ENCODE measurements at regions not wholly inside any gene's neighbourhood (a gene's known extent, or its start where the extent isn't known, plus 50 kb on each side); places are given as distances from the start of the nearest gene placed in this dataset.
"Not testable (repeated sequence)": the region's sequence is repeated elsewhere in the genome, so short reads cannot be mapped to it uniquely, and the experiment has no call there.

- Histone ChIP-seq H3K4me3 (ENCODE audit: low read length in 2 of 2) (no peak overlapping the region), H3K9me3 (ENCODE audit: control insufficient read depth in 2 of 2, insufficient read depth in 1 of 2, low read length in 1 of 2) (no peaks in the 10 kb centered on the region), H3K36me3 (ENCODE audit: control insufficient read depth in 2 of 2, insufficient read depth in 2 of 2, low read length in 1 of 2) (no peaks in the 10 kb centered on the region), H3K4me1 (ENCODE audit: control insufficient read depth in 2 of 2, insufficient read depth in 2 of 2, low read length in 2 of 2) (no peaks in the 10 kb centered on the region), H3K27me3 (ENCODE audit: control insufficient read depth in 2 of 2, insufficient read depth in 1 of 2, low read length in 1 of 2) (no peaks in the 10 kb centered on the region), H3K27ac (ENCODE audit: low read depth in 1 of 2, low read length in 1 of 2) (no peak overlapping the region)
- DNase-seq (ENCODE audit: low read depth in 6 of 9, low spot score in 9 of 9) = no peak
- 37% methylated on average over 3 of the region's 3 CpGs for WGBS
These were observed 898.4 kb downstream of the KCNT2 start for GRCh38 chr1:195709821-195710220.

GRCh38 chr1:195704028-195704427 is 904.2 kb downstream of the KCNT2 start:
- no peaks in the 10 kb centered on the region for H3K9me3 ChIP-seq (ENCODE audit: control insufficient read depth in 2 of 2, insufficient read depth in 1 of 2, low read length in 1 of 2)
- H3K4me3 ChIP-seq (ENCODE audit: low read length in 2 of 2) = no peak overlapping the region
- no peak overlapping the region for H3K27ac ChIP-seq (ENCODE audit: low read depth in 1 of 2, low read length in 1 of 2)
- WGBS = 96% methylated on average over 2 of the region's 2 CpGs
- no peaks in the 10 kb centered on the region for H3K27me3 ChIP-seq (ENCODE audit: control insufficient read depth in 2 of 2, insufficient read depth in 1 of 2, low read length in 1 of 2)
- no peaks in the 10 kb centered on the region for H3K36me3 ChIP-seq (ENCODE audit: control insufficient read depth in 2 of 2, insufficient read depth in 2 of 2, low read length in 1 of 2)
- DNase-seq (ENCODE audit: low read depth in 6 of 9, low spot score in 9 of 9) = no peak
- H3K4me1 ChIP-seq (ENCODE audit: control insufficient read depth in 2 of 2, insufficient read depth in 2 of 2, low read length in 2 of 2) = no peaks in the 10 kb centered on the region

- WGBS = 91% methylated on average over 5 of the region's 5 CpGs
- Histone ChIP-seq H3K4me1 (ENCODE audit: control insufficient read depth in 2 of 2, insufficient read depth in 2 of 2, low read length in 2 of 2) (no peaks in the 10 kb centered on the region), H3K9me3 (ENCODE audit: control insufficient read depth in 2 of 2, insufficient read depth in 1 of 2, low read length in 1 of 2) (no peaks in the 10 kb centered on the region), H3K27ac (ENCODE audit: low read depth in 1 of 2, low read length in 1 of 2) (no peak overlapping the region), H3K27me3 (ENCODE audit: control insufficient read depth in 2 of 2, insufficient read depth in 1 of 2, low read length in 1 of 2) (no peaks in the 10 kb centered on the region), H3K4me3 (ENCODE audit: low read length in 2 of 2) (no peak overlapping the region), H3K36me3 (ENCODE audit: control insufficient read depth in 2 of 2, insufficient read depth in 2 of 2, low read length in 1 of 2) (no peaks in the 10 kb centered on the region)
- DNase-seq (ENCODE audit: low read depth in 6 of 9, low spot score in 9 of 9) = no peak
These were observed 907.1 kb downstream of the KCNT2 start for GRCh38 chr1:195701149-195701548.

- Histone ChIP-seq H3K27ac (ENCODE audit: low read depth in 1 of 2, low read length in 1 of 2) (no peak overlapping the region), H3K27me3 (ENCODE audit: control insufficient read depth in 2 of 2, insufficient read depth in 1 of 2, low read length in 1 of 2) (no peaks in the 10 kb centered on the region), H3K4me3 (ENCODE audit: low read length in 2 of 2) (no peak overlapping the region), H3K9me3 (ENCODE audit: control insufficient read depth in 2 of 2, insufficient read depth in 1 of 2, low read length in 1 of 2) (no peaks in the 10 kb centered on the region), H3K4me1 (ENCODE audit: control insufficient read depth in 2 of 2, insufficient read depth in 2 of 2, low read length in 2 of 2) (no peaks in the 10 kb centered on the region), H3K36me3 (ENCODE audit: control insufficient read depth in 2 of 2, insufficient read depth in 2 of 2, low read length in 1 of 2) (no peaks in the 10 kb centered on the region)
- DNase-seq (ENCODE audit: low read depth in 6 of 9, low spot score in 9 of 9) = no peak
- WGBS = 96% methylated on average over 2 of the region's 2 CpGs
These were observed 911.1 kb downstream of the KCNT2 start for GRCh38 chr1:195697130-195697529.

GRCh38 chr1:195686764-195687163 is 921.5 kb downstream of the KCNT2 start:
- no peaks in the 10 kb centered on the region for H3K36me3 ChIP-seq (ENCODE audit: control insufficient read depth in 2 of 2, insufficient read depth in 2 of 2, low read length in 1 of 2)
- no peaks in the 10 kb centered on the region for H3K9me3 ChIP-seq (ENCODE audit: control insufficient read depth in 2 of 2, insufficient read depth in 1 of 2, low read length in 1 of 2)
- H3K27ac ChIP-seq (ENCODE audit: low read depth in 1 of 2, low read length in 1 of 2) = no peak overlapping the region
- no peaks in the 10 kb centered on the region for H3K27me3 ChIP-seq (ENCODE audit: control insufficient read depth in 2 of 2, insufficient read depth in 1 of 2, low read length in 1 of 2)
- WGBS = 94% methylated on average over 3 of the region's 3 CpGs
- no peaks in the 10 kb centered on the region for H3K4me1 ChIP-seq (ENCODE audit: control insufficient read depth in 2 of 2, insufficient read depth in 2 of 2, low read length in 2 of 2)
- H3K4me3 ChIP-seq (ENCODE audit: low read length in 2 of 2) = no peak overlapping the region
- DNase-seq (ENCODE audit: low read depth in 6 of 9, low spot score in 9 of 9) = no peak

- Histone ChIP-seq H3K9me3 (ENCODE audit: control insufficient read depth in 2 of 2, insufficient read depth in 1 of 2, low read length in 1 of 2) (no peaks in the 10 kb centered on the region), H3K36me3 (ENCODE audit: control insufficient read depth in 2 of 2, insufficient read depth in 2 of 2, low read length in 1 of 2) (no peaks in the 10 kb centered on the region), H3K4me1 (ENCODE audit: control insufficient read depth in 2 of 2, insufficient read depth in 2 of 2, low read length in 2 of 2) (no peaks in the 10 kb centered on the region), H3K27me3 (ENCODE audit: control insufficient read depth in 2 of 2, insufficient read depth in 1 of 2, low read length in 1 of 2) (no peaks in the 10 kb centered on the region), H3K27ac (ENCODE audit: low read depth in 1 of 2, low read length in 1 of 2) (no peak overlapping the region), H3K4me3 (ENCODE audit: low read length in 2 of 2) (no peak overlapping the region)
- 95% methylated on average over 1 of the region's 1 CpG for WGBS
- DNase-seq (ENCODE audit: low read depth in 6 of 9, low spot score in 9 of 9) = no peak
These were observed 943.6 kb downstream of the KCNT2 start for GRCh38 chr1:195664628-195665027.

GRCh38 chr1:195663549-195664280 is 944.5 kb downstream of the KCNT2 start:
- no peaks in the 10 kb centered on the region for H3K36me3 ChIP-seq (ENCODE audit: control insufficient read depth in 2 of 2, insufficient read depth in 2 of 2, low read length in 1 of 2)
- no peaks in the 10 kb centered on the region for H3K27me3 ChIP-seq (ENCODE audit: control insufficient read depth in 2 of 2, insufficient read depth in 1 of 2, low read length in 1 of 2)
- H3K27ac ChIP-seq (ENCODE audit: low read depth in 1 of 2, low read length in 1 of 2) = no peak overlapping the region
- H3K4me1 ChIP-seq (ENCODE audit: control insufficient read depth in 2 of 2, insufficient read depth in 2 of 2, low read length in 2 of 2) = no peaks in the 10 kb centered on the region
- H3K4me3 ChIP-seq (ENCODE audit: low read length in 2 of 2) = no peak overlapping the region
- WGBS = 91% methylated on average over 4 of the region's 4 CpGs
- no peak for DNase-seq (ENCODE audit: low read depth in 6 of 9, low spot score in 9 of 9)
- H3K9me3 ChIP-seq (ENCODE audit: control insufficient read depth in 2 of 2, insufficient read depth in 1 of 2, low read length in 1 of 2) = no peaks in the 10 kb centered on the region

- H3K9me3 ChIP-seq (ENCODE audit: control insufficient read depth in 2 of 2, insufficient read depth in 1 of 2, low read length in 1 of 2) = no peaks in the 10 kb centered on the region
- H3K27me3 ChIP-seq (ENCODE audit: control insufficient read depth in 2 of 2, insufficient read depth in 1 of 2, low read length in 1 of 2) = no peaks in the 10 kb centered on the region
- no peaks in the 10 kb centered on the region for H3K4me1 ChIP-seq (ENCODE audit: control insufficient read depth in 2 of 2, insufficient read depth in 2 of 2, low read length in 2 of 2)
- WGBS = 92% methylated on average over 1 of the region's 1 CpG
- H3K4me3 ChIP-seq (ENCODE audit: low read length in 2 of 2) = no peak overlapping the region
- no peak for DNase-seq (ENCODE audit: low read depth in 6 of 9, low spot score in 9 of 9)
- no peak overlapping the region for H3K27ac ChIP-seq (ENCODE audit: low read depth in 1 of 2, low read length in 1 of 2)
- no peaks in the 10 kb centered on the region for H3K36me3 ChIP-seq (ENCODE audit: control insufficient read depth in 2 of 2, insufficient read depth in 2 of 2, low read length in 1 of 2)
These were observed 951.5 kb downstream of the KCNT2 start for GRCh38 chr1:195656780-195657179.

GRCh38 chr1:195648875-195649274 is 959.4 kb downstream of the KCNT2 start:
- not testable (repeated sequence) for H3K4me3 ChIP-seq (ENCODE audit: low read length in 2 of 2); H3K4me1 ChIP-seq (ENCODE audit: control insufficient read depth in 2 of 2, insufficient read depth in 2 of 2, low read length in 2 of 2); DNase-seq (ENCODE audit: low read depth in 6 of 9, low spot score in 9 of 9); H3K36me3 ChIP-seq (ENCODE audit: control insufficient read depth in 2 of 2, insufficient read depth in 2 of 2, low read length in 1 of 2); H3K9me3 ChIP-seq (ENCODE audit: control insufficient read depth in 2 of 2, insufficient read depth in 1 of 2, low read length in 1 of 2); H3K27ac ChIP-seq (ENCODE audit: low read depth in 1 of 2, low read length in 1 of 2); H3K27me3 ChIP-seq (ENCODE audit: control insufficient read depth in 2 of 2, insufficient read depth in 1 of 2, low read length in 1 of 2)
- WGBS = 95% methylated on average over 2 of the region's 2 CpGs
